HG02870 (cell line): ENCODE measurements at regions not wholly inside any gene's neighbourhood (a gene's known extent, or its start where the extent isn't known, plus 50 kb on each side); places are given as distances from the start of the nearest gene placed in this dataset.
A peak's percentile ranks its signal among the peaks of the same experiment; 100 is the strongest.
"Not testable (repeated sequence)": the region's sequence is repeated elsewhere in the genome, so short reads cannot be mapped to it uniquely, and the experiment has no call there.

Source experiments
- ATAC-seq: cut with Tn5 transposase; IDR thresholded peaks from one replicate; pipeline ENCODE4 v1.9.1; 2021; ENCODE audit warnings: mild to moderate bottlenecking, moderate library complexity; ENCODE audit not compliant: unreplicated experiment

DNA sequence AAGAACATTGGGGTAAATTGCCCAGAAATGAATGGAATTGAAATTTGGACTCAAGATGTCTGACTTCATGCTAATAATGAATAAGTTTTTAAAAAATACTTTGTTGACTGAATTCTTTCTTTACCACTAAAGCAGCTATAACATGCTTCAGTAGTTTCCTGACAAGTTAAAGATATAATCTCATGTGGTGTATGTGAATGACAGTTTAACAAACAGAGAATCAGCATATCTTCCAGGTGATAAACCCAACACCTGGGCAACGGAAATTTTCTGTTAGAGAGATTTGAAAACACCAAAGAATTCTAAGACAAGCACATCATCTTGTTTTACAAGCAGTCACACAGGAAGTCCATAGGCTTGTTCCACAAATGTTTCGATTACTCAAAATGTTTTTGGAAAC lies 372.6 kb upstream of the VRK2 start:
- ATAC-seq: no peak

DNA sequence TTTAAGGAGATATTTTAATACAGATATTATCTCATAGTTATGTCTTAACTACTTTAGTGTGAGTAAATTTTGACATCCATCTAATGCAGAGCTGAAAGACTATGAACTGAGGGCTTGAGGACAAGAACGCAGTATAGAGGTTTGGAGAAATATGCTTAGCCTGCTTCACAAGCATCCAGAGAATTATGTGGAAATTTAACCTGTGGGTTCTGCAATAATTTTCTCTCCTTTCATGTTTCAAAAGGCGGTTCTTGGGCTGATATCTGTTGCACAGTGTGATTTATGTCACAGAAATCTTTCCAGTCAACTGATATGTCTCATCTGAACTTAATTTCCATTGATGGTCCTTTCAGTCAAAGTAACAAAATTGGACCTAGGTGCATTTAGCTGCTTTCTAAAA lies 371.9 kb upstream of the VRK2 start:
- no peak for ATAC-seq

DNA sequence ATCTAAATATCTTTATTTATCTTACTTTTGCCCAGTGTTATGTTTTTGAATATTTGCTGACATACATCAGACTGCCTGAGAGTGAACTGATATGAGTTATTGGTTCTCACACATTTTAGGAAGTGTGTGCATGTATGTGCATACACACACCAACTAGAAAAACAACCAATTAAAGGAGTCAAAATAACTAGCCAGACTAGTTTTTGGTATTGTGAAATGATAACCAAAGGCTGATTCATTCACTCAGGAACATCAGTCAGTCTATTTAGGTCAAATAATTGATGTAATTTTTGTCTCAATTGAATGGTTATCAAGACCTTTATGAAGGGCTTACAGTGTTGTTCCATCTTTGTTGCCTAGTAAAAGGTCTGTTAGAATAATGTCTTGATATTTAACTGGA lies 369.3 kb upstream of the VRK2 start:
- no peak for ATAC-seq

DNA sequence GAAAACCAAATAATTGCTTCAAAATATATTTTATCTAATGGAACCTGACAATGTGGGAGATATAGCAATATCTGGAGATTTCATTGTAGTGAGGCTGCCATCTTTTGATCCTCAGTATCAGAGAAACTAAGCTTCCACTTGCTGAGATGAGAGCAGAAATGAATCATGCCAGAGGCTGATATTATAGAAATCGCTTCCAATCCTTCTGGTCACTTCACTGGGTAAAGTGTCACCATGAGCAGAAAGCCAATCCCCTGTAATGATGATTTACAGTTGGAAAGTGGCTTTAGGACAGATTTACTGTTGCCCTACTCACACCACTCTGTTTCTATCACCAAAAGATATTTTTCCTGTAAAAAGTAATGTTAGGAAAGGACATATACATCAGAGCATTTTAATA lies 365.0 kb upstream of the VRK2 start:
- ATAC-seq: no peak

DNA sequence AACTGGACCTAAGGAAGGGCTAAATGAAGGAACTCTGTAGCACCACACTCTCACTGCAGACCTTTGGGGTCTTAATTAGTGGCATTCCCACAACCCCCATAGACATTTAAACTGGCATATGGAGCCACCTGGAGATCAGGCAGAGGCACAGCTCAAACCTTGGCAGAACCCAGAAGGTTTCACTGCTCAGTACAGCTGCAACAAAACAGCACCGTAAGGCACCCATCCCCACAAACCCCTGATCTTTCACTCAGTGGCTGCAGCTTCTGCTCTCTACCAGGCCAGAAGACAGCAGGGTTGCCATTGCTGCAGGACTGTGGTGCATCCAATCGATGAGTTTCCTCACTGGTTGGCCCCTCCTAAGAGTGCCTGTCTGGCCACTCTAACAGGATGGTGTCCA lies 361.6 kb upstream of the VRK2 start:
- ATAC-seq: no peak

DNA sequence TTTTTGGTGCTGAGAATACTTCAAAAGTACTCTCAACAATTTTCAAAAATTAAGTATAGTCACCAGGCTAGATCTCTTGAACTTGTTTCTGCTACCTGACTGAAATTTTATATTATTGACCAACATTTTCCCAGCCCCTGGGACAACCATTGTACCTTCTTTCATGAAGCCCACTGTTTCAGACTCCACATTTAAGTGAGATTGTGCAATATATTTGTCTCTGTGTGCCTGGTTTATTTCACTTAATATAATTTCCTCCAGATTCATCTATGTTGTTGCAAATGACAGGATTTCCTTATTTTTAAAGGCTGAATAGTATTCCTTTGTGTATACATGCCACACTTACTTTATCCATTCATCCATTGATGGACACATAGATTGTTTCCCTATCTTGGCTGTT lies 354.2 kb upstream of the VRK2 start:
- no peak for ATAC-seq

DNA sequence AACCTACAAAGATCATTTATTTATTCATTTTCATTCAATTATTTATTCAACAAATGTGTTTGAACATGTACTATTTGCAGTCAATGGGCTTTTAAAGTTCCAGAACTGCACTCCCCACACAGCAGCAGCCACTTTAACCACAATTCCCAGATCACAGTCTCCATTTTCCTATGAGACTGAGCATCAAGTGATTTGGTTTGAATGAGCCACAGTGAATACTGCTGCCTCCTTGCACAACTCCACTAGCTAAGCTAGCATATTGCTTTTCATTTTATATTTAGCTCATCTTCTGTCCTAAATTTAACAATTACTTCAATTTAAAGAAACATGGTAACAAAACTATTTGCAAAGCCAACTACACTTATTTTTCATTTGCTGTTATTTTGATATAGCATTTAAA lies 353.4 kb upstream of the VRK2 start:
- no peak for ATAC-seq

DNA sequence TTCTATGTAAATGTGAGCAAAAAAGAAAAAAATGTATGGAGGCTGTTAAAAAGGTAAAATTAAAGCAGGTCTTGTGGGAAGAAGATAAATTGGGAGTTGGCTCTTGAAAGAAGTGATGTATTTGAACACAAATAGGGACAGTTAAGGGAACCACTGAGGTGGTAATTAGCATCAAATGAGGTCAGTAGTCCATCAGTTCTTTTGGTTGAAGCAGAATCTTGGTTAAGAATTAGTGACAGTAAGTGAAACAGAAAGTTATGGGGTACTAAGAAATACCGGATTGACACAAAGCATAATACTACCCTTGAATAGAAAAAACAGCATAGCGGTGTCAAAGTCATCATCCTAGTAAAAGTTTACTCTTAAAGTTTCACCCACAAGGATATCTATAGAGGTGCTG lies 352.6 kb upstream of the VRK2 start:
- no peak for ATAC-seq

DNA sequence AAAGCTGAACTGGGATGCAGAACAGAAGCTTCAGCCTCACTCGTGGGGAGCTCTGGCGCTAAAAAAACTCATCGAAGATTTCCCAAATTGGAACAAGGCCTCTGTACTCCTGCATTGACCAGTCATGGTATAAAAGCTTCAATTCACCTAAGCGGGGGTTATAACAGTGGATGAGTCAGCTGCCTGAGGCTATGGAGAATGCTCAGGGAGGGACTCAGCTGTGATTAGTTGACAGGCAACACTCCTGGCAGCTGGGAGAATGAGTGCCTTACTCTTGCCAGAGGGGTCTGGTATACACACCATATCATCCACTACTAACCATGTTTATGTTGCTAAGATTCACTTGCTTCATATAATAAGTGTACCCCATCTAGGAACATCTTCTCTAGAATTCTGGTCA lies 350.6 kb upstream of the VRK2 start:
- no peak for ATAC-seq

DNA sequence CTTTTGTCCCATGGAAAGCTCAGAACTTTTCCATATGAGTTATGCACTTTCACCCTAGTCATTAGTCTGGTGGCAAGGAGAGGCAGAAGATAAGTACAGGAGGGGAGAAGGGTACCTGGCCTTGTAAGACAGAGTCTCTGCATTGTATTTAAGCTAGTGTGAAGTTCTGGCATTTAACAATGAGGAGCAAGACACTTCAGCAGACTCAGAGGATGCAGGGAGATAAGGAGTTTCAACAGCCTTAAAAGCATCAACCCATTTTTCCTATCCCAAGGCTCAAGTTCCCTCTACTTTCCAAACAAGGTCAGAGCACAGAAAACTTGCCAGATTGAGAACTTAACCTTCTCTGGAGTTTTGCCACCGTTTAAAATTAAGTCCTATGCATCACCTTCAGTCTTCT lies 348.2 kb upstream of the VRK2 start:
- no peak for ATAC-seq

DNA sequence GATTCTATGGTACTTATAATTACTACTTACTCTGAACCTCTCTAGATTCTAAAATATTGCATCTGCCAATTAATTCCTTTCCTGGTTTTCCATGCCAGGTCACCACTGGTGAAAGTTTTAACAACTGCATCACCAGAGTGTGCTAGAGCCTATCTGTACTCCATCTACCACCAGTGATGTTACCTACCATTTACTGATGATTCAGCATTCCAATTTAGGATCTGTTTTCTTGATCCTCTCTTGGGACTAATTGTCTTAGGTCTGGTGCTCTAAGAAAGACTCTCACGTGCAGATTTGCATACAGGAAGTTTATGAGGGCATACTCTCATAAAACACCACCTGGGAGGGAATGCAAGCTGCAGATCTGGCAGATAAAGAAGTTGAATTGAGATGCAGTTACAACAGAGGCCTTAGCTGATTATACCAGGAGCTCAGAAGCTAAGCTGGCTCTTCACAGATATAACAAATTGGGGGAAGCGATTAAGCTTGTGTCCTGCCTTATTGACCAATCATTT lies 347.6 kb upstream of the VRK2 start:
- no peak for ATAC-seq

DNA sequence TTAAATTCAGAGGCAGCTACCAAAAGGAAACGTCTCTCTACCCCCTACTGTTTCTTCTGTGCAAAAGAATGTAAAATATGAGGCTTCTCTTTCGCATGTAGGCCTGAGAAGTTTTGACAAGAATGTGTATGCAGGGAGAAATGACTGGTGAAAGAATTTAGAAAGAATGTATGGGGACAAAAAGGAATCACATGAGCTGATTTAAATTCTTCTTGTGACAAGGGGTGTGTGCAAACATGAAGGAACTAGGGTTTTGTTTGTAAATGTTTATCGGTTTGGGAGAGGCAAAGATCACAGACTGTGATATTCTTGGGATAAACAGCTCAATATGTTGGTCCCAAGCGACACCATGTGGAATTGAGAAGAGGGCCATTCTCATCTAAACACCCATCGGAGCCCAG lies 345.2 kb upstream of the VRK2 start:
- no peak for ATAC-seq

DNA sequence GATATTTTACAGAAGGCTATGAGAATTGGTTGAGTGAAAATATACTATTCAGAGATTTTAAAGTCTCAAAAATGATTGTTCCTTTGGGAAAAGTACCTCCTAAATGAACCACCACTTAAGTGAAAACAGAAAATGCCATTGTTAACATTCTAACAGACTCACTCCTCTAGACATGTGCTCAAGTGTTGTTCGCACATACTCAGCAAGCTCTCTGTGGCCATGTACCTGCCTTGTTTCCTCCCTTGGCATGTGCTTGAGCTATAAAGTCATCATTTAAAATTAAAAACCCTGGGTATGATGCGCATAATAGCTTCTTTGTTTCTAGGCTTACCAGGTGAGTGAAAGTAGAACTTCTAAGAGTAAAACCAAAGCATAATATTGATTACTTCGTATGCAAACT lies 343.2 kb upstream of the VRK2 start:
- ATAC-seq: no peak

DNA sequence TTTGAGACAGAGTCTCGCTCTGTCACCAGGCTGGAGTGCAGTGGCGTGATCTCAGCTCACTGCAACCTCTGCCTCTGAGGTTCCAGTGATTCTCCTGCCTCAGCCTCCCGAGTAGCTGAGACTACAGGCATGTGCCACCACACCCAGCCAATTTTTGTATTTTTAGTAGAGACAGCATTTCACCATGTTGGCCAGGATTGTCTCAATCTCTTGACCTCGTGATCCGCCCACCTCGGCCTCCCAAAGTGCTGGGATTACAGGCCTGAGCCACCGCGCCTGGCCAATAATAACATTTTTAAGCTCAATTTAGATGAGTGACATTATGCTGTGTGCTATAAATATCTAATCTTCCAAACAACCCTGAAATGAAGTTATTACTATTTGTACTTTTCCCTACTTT lies 338.8 kb upstream of the VRK2 start:
- ATAC-seq: not testable (repeated sequence)

DNA sequence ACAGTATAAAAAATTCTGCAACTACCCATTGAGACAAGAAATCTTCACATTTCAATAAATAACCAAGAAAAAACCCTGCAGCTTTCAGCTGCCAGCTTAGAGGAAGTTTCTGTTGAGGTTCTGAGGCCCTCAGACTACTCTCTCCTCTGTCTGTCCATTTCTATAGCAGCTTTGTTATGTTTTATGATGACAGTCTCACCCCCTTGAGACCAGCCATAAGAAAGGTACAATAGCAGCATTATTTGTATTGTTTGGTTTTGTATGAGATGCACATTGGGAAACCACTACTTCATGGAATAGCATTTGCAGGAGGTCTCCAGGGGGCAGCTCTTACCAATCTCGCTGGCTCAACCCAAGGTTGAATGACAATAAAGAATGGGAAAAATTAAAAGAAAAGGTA lies 334.6 kb upstream of the VRK2 start:
- no peak for ATAC-seq

DNA sequence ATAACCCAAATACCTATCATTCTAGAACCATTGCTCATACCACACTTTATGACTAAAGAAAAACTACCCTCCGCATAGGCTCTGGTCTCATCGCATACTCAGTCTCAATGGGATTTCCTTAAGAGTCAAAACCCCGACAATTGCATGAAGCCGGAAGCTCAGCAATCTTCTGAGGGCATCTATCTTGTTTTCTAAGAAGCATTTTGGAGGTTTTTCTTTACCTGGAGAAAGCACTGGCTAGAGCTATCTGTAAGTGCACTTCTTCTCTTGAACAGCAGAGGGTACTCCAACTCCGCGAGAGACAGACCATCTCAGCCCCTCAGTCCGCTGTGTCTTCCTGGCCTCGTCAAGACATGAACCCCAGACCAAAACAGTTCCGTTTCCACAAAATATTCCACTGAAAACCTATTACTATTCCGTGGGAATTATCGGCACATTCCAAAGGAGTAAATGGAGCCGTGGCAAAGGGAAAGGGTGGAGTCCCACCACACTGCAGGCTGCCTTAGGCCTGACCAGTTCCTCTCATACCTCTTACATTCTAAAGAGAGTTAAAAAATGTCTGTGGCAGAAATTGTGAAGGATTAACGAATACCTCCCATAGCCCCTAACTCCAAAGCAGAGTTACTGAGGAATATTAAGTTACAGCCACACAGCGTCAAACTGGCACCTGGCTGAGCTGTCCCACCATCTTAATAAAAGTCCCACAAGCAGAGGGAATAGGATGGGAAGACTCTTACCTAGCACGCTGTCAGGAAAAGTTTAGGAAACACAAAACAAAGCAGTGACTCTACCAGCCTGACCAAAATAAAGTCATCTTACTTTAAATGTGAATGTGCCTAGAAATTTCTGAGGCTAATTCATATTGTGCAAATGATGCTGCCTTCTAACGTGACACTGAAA lies 325.6 kb upstream of the VRK2 start:
- ATAC-seq: peak; percentile 99

DNA sequence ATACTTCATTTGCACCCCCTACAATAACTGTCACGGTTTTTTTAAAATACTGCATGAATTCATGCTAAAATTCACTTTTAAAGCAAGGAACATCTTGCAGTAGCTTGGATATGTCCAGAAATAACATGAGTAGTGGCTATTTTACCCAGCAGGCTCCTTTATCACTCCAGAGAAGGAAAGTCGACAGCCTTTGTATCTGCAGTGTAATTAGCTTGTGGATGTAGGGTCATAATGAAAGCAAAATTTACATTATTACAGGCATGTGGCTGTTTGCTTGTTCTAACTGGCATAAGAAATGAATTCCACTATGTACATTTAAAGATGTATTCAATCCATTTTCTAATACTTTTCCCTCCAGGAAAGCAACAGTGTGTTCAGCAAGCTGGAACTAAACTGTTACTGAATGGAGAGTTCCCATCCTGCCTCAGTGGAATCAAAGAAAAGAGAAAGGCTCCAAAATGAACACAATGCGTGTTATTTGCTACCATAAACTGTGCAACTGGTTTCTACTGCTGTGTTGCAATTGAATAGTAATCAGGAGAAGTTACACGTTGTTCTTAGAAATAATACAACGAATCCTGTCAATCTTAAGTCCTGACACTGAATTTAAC lies 321.2 kb upstream of the VRK2 start:
- no peak for ATAC-seq

DNA sequence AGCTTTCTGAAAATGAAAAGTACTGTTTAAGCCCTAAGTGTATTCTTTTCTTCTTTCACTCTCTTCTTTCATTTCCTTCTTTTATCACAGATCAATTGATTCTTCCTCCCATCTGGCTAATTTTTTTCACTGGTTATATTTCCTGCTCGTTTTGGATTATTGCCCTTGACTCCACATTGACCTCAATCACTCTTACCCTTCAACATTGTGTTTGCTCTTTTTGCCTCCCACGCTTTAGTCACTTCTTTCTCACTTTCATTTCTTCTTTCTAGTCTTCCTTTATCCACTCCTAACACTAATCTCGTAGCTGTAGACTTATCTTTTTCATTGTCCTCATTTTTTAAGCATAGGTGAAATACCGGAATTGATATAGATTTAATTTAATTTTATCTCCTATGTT lies 320.3 kb upstream of the VRK2 start:
- no peak for ATAC-seq

DNA sequence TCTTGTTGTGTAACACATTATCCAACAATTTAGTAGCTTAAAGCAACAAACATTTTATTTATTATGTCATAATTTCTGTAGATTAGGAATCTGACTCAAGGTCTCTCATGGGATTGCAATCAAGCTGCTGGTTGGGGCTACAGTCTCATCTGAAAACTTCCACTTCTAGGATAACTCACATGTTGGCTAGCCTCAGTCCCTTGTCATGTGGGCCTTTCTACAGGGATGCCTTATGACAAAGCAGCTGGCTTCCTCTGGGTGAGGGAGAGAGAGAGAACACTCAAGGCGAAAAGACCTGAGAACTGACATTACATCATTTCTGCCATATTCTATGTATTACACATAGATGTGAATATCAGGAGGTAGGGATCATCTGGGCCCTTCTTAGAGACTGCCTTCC lies 317.9 kb upstream of the VRK2 start:
- no peak for ATAC-seq

DNA sequence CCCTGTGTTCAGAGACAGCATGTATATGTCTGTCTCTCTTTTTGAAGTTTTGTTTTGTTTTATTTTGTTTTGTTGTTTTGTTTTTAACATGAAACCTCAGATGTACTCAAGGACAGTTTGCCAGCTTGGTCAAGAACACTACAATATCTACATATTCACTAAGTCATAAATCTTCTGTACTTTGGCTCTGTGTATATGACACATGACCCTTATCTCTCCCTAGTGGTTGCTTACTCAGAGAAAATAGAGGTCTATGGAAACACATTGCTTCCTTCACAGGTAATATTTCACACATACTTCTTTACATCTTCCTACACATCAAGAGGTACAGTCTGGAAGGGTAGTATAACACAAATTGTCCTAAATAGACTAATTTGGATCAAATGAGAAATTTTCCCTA lies 312.6 kb upstream of the VRK2 start:
- no peak for ATAC-seq

DNA sequence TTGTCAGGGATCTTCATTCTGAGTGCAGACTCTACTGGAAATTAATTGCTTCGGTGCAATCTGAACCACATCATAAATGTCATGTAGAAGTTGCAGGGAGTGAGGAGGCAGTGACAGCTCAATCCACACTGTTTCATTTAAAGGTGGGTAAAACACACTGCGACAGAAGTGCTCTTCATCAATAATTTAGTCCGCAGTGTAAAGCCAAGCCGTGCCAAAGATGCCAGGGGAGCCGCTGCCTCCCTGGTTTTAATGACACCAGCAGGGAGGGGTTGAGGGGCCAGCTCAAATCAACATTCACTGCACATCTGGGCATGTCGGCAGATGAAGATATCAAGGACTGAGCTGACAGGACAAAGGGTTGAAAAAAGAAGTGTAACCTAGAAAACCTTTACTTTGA lies 305.7 kb upstream of the VRK2 start:
- ATAC-seq: no peak

DNA sequence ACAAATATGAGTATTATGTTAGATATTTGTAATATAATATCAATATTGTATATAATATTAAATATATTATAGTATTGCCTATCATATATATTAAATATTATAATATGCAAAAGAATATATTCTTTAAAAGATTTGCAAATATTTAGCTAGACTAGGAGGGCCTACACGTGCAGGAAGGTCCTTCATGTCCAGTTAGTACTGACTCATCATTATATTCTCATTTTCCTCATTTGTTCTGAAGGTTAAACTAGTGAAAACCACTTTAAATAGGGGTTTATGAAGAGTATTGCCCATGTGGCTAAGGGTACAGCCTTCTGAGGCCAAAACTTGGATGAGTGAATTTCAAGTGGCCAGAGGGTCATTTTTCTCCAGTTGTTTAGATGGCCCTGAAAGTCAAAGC lies 293.0 kb upstream of the VRK2 start:
- no peak for ATAC-seq

DNA sequence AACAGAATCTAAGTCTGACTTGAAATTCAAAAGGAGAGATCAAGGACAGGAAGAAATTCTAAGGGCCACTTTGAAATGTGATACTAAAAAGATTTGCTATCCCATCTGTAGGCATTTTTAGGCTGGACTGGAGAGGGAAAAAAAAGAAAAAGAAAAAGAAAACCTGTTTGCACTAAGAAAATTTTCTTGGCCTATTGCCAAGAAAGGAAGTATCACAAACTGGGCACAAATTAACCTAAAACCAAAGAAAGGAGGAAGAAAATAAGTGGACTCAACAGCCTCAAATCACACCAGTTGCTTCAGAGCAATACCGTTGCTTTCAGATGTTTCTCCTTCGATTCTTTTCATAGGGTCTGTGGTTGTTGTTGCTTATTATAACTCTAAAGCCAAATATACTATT lies 287.9 kb upstream of the VRK2 start:
- peak; percentile 17 for ATAC-seq
